ENCODE measurements at regions not wholly inside any gene's neighbourhood (a gene's known extent, or its start where the extent isn't known, plus 50 kb on each side); places are given as distances from the start of the nearest gene placed in this dataset.
"Not testable (repeated sequence)": the region's sequence is repeated elsewhere in the genome, so short reads cannot be mapped to it uniquely, and the experiment has no call there.

GRCh38 chr1:229175297-229175696 is 95.6 kb upstream of the RAB4A start:
- not testable (repeated sequence) for TF ChIP-seq CTCF, POLR2A (IDR thresholded peaks at IDR 0.05)
